Ishikawa (cell line): ENCODE measurements at regions not wholly inside any gene's neighbourhood (a gene's known extent, or its start where the extent isn't known, plus 50 kb on each side); places are given as distances from the start of the nearest gene placed in this dataset.

Experiments used
- CEBPB ChIP-seq: IDR thresholded peaks from 2 replicates; pipeline ENCODE4 v1.6.1; 2012
- CREB1 ChIP-seq: IDR thresholded peaks from 2 replicates; pipeline ENCODE4 v1.6.1; 2012; ENCODE audit warnings: low read depth
- EGR1 ChIP-seq: IDR thresholded peaks from 2 replicates; pipeline ENCODE4 v1.6.1; 2012
- EP300 ChIP-seq: IDR thresholded peaks from 2 replicates; pipeline ENCODE4 v1.6.1; 2012; ENCODE audit warnings: borderline replicate concordance
- FOXM1 ChIP-seq: IDR thresholded peaks from 2 replicates; pipeline ENCODE4 v1.6.1; 2012; ENCODE audit warnings: low read depth, borderline replicate concordance
- MAX ChIP-seq: IDR thresholded peaks from 2 replicates; pipeline ENCODE4 v1.6.1; 2012
- NFIC ChIP-seq: IDR thresholded peaks from 2 replicates; pipeline ENCODE4 v1.6.1; 2012
- RAD21 ChIP-seq: IDR thresholded peaks from 2 replicates; pipeline ENCODE4 v1.6.1; 2012; ENCODE audit warnings: low read depth
- REST ChIP-seq: IDR thresholded peaks from 2 replicates; pipeline ENCODE4 v1.6.1; 2012; ENCODE audit warnings: low read depth, mild to moderate bottlenecking
- TAF1 ChIP-seq: IDR thresholded peaks from 2 replicates; pipeline ENCODE4 v1.6.1; 2012; ENCODE audit warnings: low read depth, mild to moderate bottlenecking
- TCF12 ChIP-seq: IDR thresholded peaks from 2 replicates; pipeline ENCODE4 v1.6.1; 2012; ENCODE audit warnings: low read depth
- TEAD4 ChIP-seq: IDR thresholded peaks from 2 replicates; pipeline ENCODE4 v1.6.1; 2012
- YY1 ChIP-seq: IDR thresholded peaks from 2 replicates; pipeline ENCODE4 v1.6.1; 2012; ENCODE audit warnings: low read depth
- ZBTB7A ChIP-seq: IDR thresholded peaks from 2 replicates; pipeline ENCODE4 v1.6.1; 2012; ENCODE audit warnings: low read depth
- TF ChIP-seq, protein P1 (sequence below): IDR thresholded peaks from 2 replicates; pipeline ENCODE4 v1.6.1; 2012

GRCh38 chr5:121188849-121189248 is 662.8 kb upstream of the FTMT start:
- TF ChIP-seq TEAD4 (no peak), FOXM1 (no peak), REST (no peak), NFIC (no peak), YY1 (no peak), CEBPB (no peak), TCF12 (no peak), ZBTB7A (no peak), TAF1 (no peak), EP300 (no peak), CREB1 (no peak), EGR1 (no peak), RAD21 (no peak), MAX (no peak)
- TF ChIP-seq, protein P1, sequence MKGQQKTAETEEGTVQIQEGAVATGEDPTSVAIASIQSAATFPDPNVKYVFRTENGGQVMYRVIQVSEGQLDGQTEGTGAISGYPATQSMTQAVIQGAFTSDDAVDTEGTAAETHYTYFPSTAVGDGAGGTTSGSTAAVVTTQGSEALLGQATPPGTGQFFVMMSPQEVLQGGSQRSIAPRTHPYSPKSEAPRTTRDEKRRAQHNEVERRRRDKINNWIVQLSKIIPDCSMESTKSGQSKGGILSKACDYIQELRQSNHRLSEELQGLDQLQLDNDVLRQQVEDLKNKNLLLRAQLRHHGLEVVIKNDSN: no peak

DNA sequence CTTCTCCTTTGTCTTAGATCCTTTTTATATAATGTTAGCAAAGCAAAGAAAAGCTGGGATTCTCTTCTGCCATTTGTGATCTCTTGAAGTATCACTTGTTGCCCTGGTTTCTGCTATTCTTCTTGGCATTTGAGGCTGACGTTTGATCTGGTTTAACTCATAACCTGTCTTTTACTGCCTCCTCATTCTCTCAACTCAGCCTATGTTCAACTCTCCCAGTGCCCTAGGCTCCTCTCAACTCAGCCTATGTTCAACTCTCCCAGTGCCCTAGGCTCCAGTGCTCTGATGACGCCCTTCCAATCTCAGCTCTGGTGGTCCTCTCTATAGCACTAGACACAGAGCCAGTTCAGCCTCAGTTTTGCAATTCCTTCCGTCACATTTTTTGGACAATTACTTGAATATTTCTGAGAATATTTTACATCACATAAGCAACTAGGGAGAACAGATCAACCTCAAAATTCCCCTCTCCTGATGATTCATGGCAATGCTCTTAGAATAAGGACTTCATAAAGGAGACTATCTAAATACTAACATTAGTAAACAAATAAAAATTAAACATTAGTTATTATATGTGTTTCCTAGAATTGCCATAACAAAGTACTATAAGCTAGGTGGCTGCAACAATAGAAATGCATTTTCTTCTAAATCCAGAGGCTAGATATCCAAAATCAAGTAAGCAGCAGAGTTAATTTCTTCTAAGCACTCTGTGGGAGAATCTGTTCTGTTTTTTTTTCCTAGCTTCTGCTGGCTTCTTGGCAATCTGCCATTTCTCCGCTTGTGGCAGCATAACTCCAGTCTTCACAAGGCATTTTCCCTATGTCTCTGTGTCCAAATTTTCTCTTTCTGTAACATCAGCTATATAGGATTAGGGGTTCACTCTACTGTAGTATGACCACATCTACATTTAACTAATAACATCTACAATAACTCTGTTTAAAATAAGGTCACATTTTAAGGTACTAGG is 662.1 kb upstream of the FTMT start:
- TF ChIP-seq NFIC (peak; percentile 60; the same call in 1 of the 2 replicates), TCF12 (no peak), FOXM1 (no peak)

DNA sequence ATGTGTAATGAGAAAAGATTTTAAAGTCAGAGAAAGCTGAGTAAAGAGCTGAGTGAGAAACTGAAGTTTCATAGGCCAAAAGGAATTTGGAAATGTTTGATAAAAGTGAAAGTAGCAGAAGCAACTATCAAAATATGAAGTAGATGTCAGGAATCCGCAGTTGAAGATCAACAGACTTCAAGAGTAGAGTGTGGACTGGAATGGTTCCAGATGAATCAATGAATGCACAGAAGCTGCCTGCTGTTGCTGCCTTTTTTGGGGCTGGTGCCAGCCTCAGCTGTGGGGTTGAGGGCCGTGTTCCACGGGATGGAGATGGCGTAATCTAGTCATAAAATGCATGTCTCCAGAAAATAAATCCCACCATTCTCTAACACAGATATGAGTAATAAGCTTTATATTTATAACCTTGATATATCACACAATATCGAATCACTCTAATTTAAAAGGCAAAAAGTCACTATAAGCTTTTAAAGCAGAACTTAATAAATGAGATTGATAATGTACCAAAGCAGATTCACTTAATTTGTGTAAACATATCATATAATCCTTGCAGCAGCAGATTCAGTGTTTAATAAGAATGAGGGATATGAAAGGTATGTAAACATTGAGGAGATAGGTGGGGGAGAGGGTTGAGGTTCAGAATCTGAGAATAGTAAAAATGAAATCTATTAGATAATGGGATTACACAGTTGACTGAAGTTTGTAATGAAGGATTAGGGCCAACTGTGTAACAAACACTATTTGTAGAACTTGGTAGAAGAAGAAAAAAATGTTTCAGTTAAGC is 652.3 kb upstream of the FTMT start:
- TF ChIP-seq TEAD4 (no peak), RAD21 (no peak), NFIC (no peak), CREB1 (no peak), FOXM1 (no peak), CEBPB (no peak), EGR1 (no peak), EP300 (no peak), YY1 (no peak)
- TF ChIP-seq, protein P1: no peak

GRCh38 chr5:121218086-121218485 is 633.6 kb upstream of the FTMT start:
- TF ChIP-seq FOXM1: no peak
- TF ChIP-seq YY1: no peak

GRCh38 chr5:121221483-121221882 is 630.2 kb upstream of the FTMT start:
- TF ChIP-seq CEBPB: no peak

GRCh38 chr5:121226765-121227164 is 624.9 kb upstream of the FTMT start:
- TF ChIP-seq REST: no peak
- TF ChIP-seq FOXM1: no peak
- no peak for TF ChIP-seq NFIC
- TF ChIP-seq ZBTB7A: no peak
- TF ChIP-seq RAD21: no peak
- TF ChIP-seq TCF12: no peak
- no peak for TF ChIP-seq YY1
- TF ChIP-seq TEAD4: no peak

DNA sequence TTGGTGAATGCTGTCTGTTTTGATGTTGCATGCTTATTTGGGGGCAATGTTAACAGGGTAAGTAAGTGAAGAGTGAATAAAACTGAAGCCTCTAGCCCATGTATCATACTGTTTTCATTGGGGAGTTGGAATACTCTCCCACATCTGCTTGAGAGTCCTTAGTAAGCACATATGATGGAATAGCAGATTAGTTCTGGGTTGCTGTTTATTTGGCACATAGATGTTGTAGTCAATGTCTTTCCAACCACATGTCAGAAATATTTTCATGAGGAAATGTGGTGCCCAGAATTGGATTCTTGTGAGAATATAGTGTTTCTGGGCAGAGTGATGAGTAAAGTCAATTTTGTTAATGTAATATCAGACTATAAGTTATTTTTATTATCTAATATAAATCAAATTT is 611.7 kb upstream of the FTMT start:
- TF ChIP-seq EP300 (no peak), EGR1 (no peak), REST (no peak), CEBPB (no peak), YY1 (no peak), TAF1 (no peak), MAX (no peak), TCF12 (no peak), NFIC (no peak), FOXM1 (no peak), TEAD4 (no peak), CREB1 (no peak), ZBTB7A (no peak)
- TF ChIP-seq, protein P1: no peak
